T follicular helper cell (primary cell): ENCODE measurements at regions not wholly inside any gene's neighbourhood (a gene's known extent, or its start where the extent isn't known, plus 50 kb on each side); places are given as distances from the start of the nearest gene placed in this dataset.

Experiments
- DNase-seq: peaks from one replicate; pipeline ENCODE4 v3.0.0-alpha.2; 2020; ENCODE audit warnings: low read depth

GRCh38 chr16:77662246-77662645 is 60.1 kb upstream of the NUDT7 start:
- no peak for DNase-seq

DNA sequence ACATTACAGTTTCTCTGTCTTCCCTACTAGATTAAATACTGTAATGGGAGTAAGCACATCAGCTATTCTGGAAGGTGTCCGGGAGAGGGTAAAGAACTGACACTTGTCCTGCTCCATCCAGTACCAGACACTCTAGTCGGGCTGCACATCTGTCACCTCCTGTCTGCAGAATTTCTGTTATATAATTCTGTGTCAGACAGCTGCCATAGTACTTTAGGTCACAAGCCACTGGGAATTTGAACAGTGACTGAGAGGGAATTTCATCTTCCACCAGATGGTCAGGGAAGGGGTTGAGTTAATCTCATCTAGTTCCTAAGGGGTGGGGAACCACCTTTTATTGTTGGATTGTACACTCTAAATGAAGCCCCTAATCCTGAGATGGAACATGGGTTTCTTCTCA is 58.6 kb upstream of the NUDT7 start:
- DNase-seq = no peak

DNA sequence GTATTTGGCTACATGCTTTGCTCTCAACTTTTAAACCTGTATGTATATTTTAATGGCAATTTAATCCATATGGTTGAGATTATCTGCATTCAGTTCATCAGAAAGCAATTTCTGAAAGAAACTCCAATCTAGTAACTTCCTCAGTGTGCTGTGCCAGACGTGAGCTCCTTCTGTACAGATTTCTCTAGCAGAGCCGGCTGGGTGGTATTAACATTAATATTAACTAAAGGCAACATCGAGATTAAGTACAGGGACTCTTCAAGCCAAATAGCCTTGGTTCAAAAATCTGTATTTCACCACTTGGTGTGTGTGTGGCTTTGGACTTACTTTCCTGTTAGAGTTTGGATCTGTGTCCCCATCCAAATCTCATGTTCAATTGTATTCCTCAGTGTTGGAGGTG is 55.5 kb upstream of the NUDT7 start:
- no peak for DNase-seq

GRCh38 chr16:77668201-77668600 is 54.1 kb upstream of the NUDT7 start:
- DNase-seq = no peak

- DNase-seq = no peak
Observed at GRCh38 chr16:77669057-77669456, 53.3 kb upstream of the NUDT7 start.
